Activated T-cell treated with anti-CD3 and anti-CD28 coated beads, Interleukin-2, amount 50 U/mL, for 48 hours (primary cell): ENCODE measurements at regions not wholly inside any gene's neighbourhood (a gene's known extent, or its start where the extent isn't known, plus 50 kb on each side); places are given as distances from the start of the nearest gene placed in this dataset.

Experiments
- DNase-seq, 2 experiments: peaks; one replicate each; pipeline ENCODE4 v3.0.0-alpha.2; 2020

- no peak for DNase-seq
These were observed 182.7 kb upstream of the CIBAR2 start for GRCh38 chr16:85294810-85295508.

DNA sequence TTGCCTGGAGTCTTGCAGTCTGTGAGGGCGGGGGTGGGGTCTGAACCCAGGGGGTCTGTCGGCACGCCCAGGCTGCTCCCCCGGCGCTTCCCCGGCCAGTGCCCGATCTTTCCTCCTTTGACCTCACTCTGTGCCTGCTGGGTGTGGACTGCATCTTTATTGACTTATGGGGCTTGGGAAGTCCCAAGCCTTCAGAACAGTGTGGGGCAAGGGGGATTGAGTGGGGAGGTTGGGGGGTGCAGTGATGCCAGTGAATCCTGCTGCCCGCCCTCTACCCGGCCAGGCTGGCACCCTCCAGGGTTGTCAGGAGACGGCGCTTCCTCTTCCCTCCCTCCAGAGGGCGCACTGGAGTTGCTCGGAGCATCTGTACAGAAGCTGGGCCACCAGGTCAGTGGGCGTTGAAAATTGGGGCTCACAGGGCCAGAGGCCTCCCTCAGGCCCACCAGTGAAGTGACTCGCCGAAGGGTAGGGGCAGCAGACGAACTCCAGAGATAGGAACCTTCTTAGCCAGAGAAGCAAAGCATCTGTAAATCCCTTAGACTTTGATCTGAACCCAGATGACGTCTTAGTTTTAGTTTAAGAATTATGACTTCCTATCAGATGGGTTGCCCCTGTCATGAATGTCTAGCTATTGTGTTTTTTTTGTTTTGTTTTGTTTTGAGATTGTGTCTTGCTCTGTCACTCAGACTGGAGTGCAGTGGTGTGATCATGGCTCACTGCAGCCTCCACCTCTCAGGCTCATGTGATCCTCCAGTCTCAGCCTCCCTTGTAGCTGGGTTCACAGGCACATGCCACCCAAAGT is 184.8 kb upstream of the CIBAR2 start:
- DNase-seq, result peak; percentile 69 to 75

DNA sequence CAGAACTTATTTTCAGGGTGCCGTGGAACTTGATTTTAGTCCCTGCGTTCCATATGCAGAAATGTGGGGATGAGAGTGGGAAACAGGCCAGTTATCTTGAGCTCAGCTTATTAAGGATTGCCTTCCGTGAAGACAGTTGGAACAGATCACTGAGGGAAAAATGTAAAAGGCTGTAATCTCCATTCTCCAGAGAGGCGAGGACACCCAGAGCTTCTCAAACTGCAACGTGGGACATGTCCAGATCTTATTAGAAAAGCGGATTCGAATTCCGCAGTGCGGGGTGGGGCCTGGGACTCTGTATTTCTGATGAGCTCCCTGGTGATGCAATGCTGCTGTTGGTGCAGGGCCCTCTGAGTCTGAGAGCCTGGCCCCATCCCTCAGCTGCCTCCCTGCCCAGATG is 185.6 kb upstream of the CIBAR2 start:
- DNase-seq, result no peak

GRCh38 chr16:85300406-85300968 is 188.2 kb upstream of the CIBAR2 start:
- no peak for DNase-seq

DNA sequence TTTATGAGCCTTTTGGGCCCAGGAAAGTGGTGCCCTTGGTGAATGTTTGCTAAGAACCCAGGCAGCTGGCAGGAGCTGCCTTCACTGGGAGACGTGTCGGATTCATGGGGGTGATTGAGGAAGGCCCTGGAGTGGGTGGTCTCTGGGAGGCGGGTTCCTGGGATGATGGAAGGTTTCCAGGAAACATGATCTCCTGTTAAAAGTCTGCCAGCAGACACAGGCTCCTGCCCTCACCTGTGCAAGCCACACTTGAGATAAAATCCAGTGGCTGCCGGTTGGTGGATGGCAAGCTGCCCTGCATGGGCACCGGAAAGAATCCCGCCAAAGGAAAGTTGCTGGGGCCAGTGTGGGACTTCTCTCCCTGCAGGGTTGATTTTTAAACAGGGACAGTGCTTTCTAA is 189.0 kb upstream of the CIBAR2 start:
- DNase-seq, result no peak

DNA sequence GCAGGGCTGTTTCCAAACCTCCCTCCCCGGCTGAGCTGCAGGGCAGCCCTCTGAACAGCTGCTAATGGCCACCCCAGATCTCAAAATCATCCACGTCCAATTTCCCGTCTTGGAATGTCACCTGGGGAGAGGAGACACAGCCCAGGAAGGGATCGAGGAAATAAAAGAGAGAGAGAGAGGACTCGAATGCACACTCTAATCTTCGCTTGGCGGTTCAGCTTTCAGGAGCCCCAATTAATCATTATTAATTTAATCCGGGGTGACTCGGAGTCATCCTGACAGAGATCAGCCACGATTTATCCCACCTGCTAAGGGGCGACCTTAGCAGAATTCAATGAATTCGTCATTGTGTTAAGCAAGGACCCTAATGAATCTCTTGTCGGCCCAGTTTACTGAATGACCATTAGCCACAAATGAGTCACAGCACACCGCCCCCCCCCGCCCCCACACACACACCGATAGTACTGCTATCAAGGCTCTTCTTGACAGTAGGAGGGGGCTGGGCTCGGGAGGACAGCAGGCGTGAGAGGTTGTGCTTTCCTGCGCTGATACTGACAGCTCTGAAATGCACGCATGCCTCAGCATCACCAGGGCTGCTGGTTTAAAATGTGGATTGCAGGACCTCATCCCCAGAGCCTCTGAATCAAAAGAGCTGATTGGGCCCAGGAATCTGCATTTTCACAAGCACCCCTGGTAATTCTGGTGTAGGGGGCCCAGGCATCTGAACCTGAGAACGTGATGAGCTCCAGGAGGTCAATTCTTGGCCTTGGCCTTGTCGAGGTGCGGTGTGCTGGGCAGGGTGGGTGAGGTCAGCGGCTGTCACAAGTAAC is 190.0 kb upstream of the CIBAR2 start:
- DNase-seq, result no peak

DNA sequence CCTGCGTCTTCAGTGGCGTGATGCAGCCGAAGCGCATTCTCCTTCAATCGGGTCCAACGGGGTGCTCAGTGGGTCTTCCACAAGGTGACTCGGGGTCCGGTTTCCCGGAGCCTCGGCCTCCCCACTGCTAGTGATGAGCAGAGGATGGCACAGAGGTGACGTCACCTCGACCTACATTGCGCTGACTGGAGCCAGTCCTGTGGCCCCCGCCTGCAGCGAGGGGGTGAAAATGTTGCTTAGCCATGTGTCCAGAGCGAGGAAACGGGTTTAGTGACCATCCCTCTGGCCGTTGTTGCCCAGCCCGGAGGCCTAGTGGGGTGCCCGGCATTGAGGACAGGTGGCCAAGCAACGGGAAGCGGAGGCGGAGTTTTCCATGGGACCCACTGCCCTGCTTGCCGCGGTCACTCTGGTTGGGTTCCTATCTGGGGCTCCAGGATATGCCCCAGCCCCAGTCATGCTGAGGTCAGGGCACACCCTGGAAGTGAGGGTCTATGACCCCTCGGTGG is 190.6 kb upstream of the CIBAR2 start:
- no peak for DNase-seq

- DNase-seq, result peak; percentile 84 to 88
These were observed 191.1 kb upstream of the CIBAR2 start for GRCh38 chr16:85303354-85303883.

DNA sequence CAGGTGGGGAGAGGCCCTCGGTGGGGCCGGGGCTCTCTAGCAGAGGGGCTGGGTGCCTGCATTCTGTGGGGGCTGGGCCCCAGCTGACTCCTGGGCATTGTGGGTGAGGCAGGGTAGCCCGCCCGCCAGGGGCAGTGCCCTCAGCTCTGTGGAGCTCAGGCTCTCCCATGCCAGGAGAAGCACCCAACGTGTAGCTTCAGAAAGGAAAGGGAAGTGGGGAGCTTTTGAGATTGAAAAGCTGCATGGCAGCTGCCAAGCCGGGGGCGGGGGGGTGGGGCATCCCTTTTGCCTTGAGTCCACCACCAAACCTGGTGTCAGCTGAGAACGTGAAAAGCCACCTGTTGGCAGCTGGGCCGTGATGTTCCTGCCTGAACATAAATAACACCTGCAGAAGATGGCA is 192.1 kb upstream of the CIBAR2 start:
- no peak for DNase-seq

DNA sequence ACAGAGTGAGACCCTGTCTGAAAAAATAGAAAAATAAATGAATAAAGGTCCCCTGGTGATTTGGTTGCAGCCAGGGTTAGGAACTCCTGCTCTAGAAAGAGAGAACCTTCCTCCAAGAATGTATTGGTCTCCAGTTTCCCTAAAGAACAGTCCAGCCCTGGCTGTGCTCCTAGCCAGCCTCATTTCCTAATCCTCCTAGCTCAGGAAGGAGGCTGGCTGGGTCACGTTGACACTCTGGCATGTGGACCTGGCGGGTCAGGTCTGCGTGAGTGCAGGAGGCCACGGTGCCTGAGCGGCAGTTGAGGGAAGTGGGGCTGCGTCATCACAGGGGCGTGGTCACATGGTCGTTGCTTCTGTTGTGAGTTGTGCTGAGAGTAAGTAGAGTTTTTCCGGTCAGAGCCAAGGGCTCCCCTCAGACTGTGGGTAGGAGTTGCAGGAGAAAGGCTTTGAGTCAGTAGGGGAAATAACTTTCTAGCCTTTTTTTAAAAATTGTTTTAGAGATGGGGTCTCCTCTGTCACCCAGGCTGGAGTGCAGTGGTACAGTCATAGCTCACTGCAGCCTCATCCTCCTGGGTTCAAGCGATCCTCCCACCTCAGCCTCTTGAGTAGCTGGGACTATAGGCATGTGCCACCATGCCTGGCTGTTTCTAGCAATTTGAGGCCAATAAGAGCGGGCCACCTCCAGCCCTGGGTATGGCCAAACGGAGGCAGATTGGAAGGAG is 194.0 kb upstream of the CIBAR2 start:
- DNase-seq, result peak; percentile 89 to 91

GRCh38 chr16:85306793-85307551 is 194.7 kb upstream of the CIBAR2 start:
- DNase-seq, result no peak

GRCh38 chr16:85307552-85308364 is 195.5 kb upstream of the CIBAR2 start:
- no peak for DNase-seq

- no peak for DNase-seq
These were observed 196.6 kb upstream of the CIBAR2 start for GRCh38 chr16:85308611-85309540.

DNA sequence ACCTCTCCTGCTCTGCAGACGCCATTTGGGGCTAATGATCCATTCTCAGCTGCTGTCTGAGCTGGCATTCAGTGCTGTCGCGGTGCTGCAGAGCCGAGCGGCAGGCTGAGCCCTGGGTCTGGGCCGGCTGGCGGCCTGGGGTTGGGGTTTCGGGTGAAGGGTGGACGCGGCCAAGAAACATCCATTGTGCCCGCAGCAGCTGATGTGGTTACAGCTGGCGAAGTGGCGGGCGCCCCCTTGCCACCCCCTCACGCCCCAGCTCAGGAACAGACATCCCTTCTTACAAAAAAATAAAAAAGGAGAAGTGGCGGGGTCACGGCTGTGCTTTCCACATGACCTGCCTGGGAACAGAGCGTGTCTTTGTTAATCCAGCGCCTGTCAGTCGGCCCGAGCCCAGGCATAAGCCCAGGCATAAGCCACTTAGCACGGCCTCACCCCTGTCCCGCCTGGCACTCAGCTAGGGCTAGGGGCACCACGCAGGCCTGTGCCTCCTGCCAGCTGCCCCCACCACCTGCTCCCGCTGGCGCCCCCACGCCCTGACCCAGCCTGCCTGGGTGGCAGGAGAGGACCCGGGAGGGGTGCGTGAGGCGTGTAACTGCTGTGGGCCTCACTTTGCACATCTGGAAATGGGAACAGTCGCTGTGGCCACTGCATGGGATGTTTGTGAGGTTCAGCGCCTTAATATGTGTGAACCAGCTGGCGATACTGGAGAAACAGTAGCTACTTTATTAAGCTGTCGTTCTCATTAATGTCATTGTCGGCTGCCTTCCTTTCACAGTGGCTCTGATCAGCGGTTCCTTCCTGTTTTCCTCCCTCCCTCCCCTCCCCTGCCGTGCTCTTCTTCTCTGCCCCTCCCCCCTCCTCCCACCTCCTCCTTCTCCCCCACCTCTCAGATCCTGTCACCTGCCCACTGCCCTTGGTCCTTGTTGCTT is 197.7 kb upstream of the CIBAR2 start:
- peak; percentile 35 to 40 for DNase-seq

- peak in 1 of 2 experiments; percentile 43 for DNase-seq
These were observed 198.8 kb upstream of the CIBAR2 start for GRCh38 chr16:85310868-85311585.

DNA sequence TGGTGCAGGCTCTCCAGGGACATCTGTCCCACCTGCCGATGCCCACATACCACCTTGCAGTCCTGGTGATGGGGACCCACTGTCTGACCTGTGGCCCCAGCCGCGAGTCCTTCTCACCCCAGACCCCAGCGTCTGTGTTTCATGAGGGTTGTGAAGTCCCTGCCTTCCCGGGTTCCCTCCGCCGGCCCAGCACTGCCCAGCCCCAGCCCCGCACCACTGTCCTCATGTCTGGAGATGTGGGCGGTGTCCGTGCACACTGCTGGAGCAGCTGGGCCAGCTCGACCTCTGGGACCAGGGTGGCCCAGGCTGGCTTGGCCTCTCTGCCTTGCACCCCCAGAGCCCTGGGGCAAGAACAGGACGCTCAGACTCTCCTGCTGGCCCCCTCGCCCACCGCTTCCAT is 199.5 kb upstream of the CIBAR2 start:
- DNase-seq, result no peak

- DNase-seq, result no peak
These were observed 199.9 kb upstream of the CIBAR2 start for GRCh38 chr16:85312174-85312573.
